HEK293T (cell line): ENCODE measurements at regions not wholly inside any gene's neighbourhood (a gene's known extent, or its start where the extent isn't known, plus 50 kb on each side); places are given as distances from the start of the nearest gene placed in this dataset.

Source experiments
- CTCF ChIA-PET: fragments of 350-600 bp; formaldehyde crosslinking; extraction: SDS; loops from one replicate; lab custom pipeline; 2021; ENCODE audit warnings: antibody characterized with exemption, inconsistent platforms; lab: Yijun Ruan, JAX
- POLR2A ChIA-PET: fragments of 350-600 bp; formaldehyde crosslinking; extraction: SDS; loops from one replicate; lab custom pipeline; 2020; ENCODE audit warnings: antibody characterized with exemption, inconsistent platforms; lab: Yijun Ruan, JAX
- DNase-seq: peaks from one replicate; pipeline ENCODE4 v3.0.0; 2012; ENCODE audit warnings: mixed read lengths; ENCODE audit errors: extremely low spot score
- ARNT ChIP-seq: fragments of 450-650 bp; IDR thresholded peaks from 2 replicates; pipeline ENCODE4 v1.6.1; 2017; ENCODE audit warnings: mild to moderate bottlenecking
- BHLHE40 ChIP-seq: fragments of 450-650 bp; IDR thresholded peaks from 2 replicates; pipeline ENCODE4 v1.6.1; 2016; ENCODE audit warnings: mild to moderate bottlenecking, moderate library complexity, borderline replicate concordance
- CTBP1 ChIP-seq: fragments of 450-650 bp; IDR thresholded peaks from 2 replicates; pipeline ENCODE4 v1.6.1; 2016; ENCODE audit warnings: borderline replicate concordance
- ELF4 ChIP-seq: fragments of 450-650 bp; IDR thresholded peaks from 2 replicates; pipeline ENCODE4 v1.6.1; 2017; ENCODE audit warnings: antibody characterized with exemption
- FOXA1 ChIP-seq: fragments of 450-650 bp; IDR thresholded peaks from 2 replicates; pipeline ENCODE4 v1.6.1; 2016; ENCODE audit warnings: mild to moderate bottlenecking
- FOXK2 ChIP-seq: fragments of 450-650 bp; IDR thresholded peaks from 2 replicates; pipeline ENCODE4 v1.6.1; 2016; ENCODE audit warnings: mild to moderate bottlenecking
- FOXM1 ChIP-seq: fragments of 450-650 bp; IDR thresholded peaks from 2 replicates; pipeline ENCODE4 v1.6.1; 2017; ENCODE audit warnings: mild to moderate bottlenecking, borderline replicate concordance
- HDGF ChIP-seq: fragments of 450-650 bp; IDR thresholded peaks from 2 replicates; pipeline ENCODE4 v1.6.1; 2017; ENCODE audit warnings: antibody characterized with exemption, borderline replicate concordance
- L3MBTL2 ChIP-seq: fragments of 450-650 bp; conservative IDR thresholded peaks from 2 replicates; pipeline ENCODE4 v1.6.1; 2016; ENCODE audit warnings: mild to moderate bottlenecking
- LEF1 ChIP-seq: fragments of 450-650 bp; IDR thresholded peaks from 2 replicates; pipeline ENCODE4 v1.6.1; 2017; ENCODE audit warnings: mild to moderate bottlenecking, borderline replicate concordance
- NFRKB ChIP-seq: fragments of 450-650 bp; IDR thresholded peaks from 2 replicates; pipeline ENCODE4 v1.6.1; 2016; ENCODE audit warnings: mild to moderate bottlenecking, moderate library complexity
- PKNOX1 ChIP-seq: fragments of 450-650 bp; IDR thresholded peaks from 2 replicates; pipeline ENCODE4 v1.6.1; 2016
- SP1 ChIP-seq: fragments of 450-650 bp; IDR thresholded peaks from 2 replicates; pipeline ENCODE4 v1.6.1; 2017
- SUZ12 ChIP-seq: fragments of 450-650 bp; IDR thresholded peaks from 2 replicates; pipeline ENCODE4 v1.6.1; 2016; ENCODE audit warnings: mild to moderate bottlenecking
- TARDBP ChIP-seq: fragments of 450-650 bp; IDR thresholded peaks from 2 replicates; pipeline ENCODE4 v1.6.1; 2016
- ZNF384 ChIP-seq: fragments of 450-650 bp; IDR thresholded peaks from 2 replicates; pipeline ENCODE4 v1.6.1; 2016

- DNase-seq, result no peak
- ChIA-PET POLR2A (no interaction called here), CTCF (no interaction called here)
- no peak for TF ChIP-seq PKNOX1
- no peak for TF ChIP-seq NFRKB
- TF ChIP-seq ZNF384, result no peak
- no peak for TF ChIP-seq ELF4
- no peak for TF ChIP-seq FOXK2
- TF ChIP-seq HDGF, result no peak
Observed at GRCh38 chr13:59480396-59481259, 683.1 kb downstream of the DIAPH3 start.

GRCh38 chr13:59483501-59484145 lies 680.1 kb downstream of the DIAPH3 start:
- ChIA-PET CTCF (no interaction called here), POLR2A (no interaction called here)
- DNase-seq, result no peak
- 0 out of 2 replicates have a peak, but pooled peaks have one; percentile 9 for TF ChIP-seq PKNOX1
- TF ChIP-seq NFRKB, result no peak

- ChIA-PET POLR2A (no interaction called here), CTCF (no interaction called here)
- no peak for DNase-seq
- TF ChIP-seq LEF1, result no peak
- no peak for TF ChIP-seq SP1
- no peak for TF ChIP-seq BHLHE40
- no peak for TF ChIP-seq SUZ12
- no peak for TF ChIP-seq L3MBTL2
- no peak for TF ChIP-seq FOXA1
- TF ChIP-seq ZNF384, result no peak
Observed at GRCh38 chr13:59487883-59488282, 675.8 kb downstream of the DIAPH3 start.

GRCh38 chr13:59488436-59488835 lies 675.3 kb downstream of the DIAPH3 start:
- DNase-seq, result no peak
- ChIA-PET CTCF (no interaction called here), POLR2A (no interaction called here)
- TF ChIP-seq HDGF, result no peak
- TF ChIP-seq BHLHE40, result no peak
- TF ChIP-seq ELF4, result no peak
- no peak for TF ChIP-seq ZNF384
- TF ChIP-seq NFRKB, result no peak
- TF ChIP-seq SUZ12, result no peak
- no peak for TF ChIP-seq PKNOX1
- TF ChIP-seq FOXA1, result no peak
- no peak for TF ChIP-seq FOXK2
- no peak for TF ChIP-seq ARNT
- TF ChIP-seq TARDBP, result no peak
- TF ChIP-seq LEF1, result no peak
- no peak for TF ChIP-seq L3MBTL2
- no peak for TF ChIP-seq FOXM1
- TF ChIP-seq CTBP1, result no peak
- no peak for TF ChIP-seq SP1

- ChIA-PET POLR2A (no interaction called here), CTCF (no interaction called here)
- DNase-seq, result no peak
- TF ChIP-seq ARNT (no peak), BHLHE40 (no peak), PKNOX1 (no peak), TARDBP (no peak), FOXM1 (no peak), LEF1 (no peak), SUZ12 (no peak), FOXA1 (no peak), FOXK2 (no peak), CTBP1 (no peak)
Observed at GRCh38 chr13:59490651-59491050, 673.1 kb downstream of the DIAPH3 start.

- ChIA-PET POLR2A (no interaction called here), CTCF (no interaction called here)
- no peak for DNase-seq
- TF ChIP-seq SUZ12, result no peak
- no peak for TF ChIP-seq ARNT
- TF ChIP-seq CTBP1, result no peak
- TF ChIP-seq FOXK2, result no peak
- no peak for TF ChIP-seq TARDBP
- no peak for TF ChIP-seq LEF1
- TF ChIP-seq ELF4, result no peak
- TF ChIP-seq SP1, result no peak
- TF ChIP-seq FOXA1, result no peak
- no peak for TF ChIP-seq NFRKB
- no peak for TF ChIP-seq BHLHE40
Observed at GRCh38 chr13:59492030-59492636, 671.6 kb downstream of the DIAPH3 start.
